ENCODE measurements at regions not wholly inside any gene's neighbourhood (a gene's known extent, or its start where the extent isn't known, plus 50 kb on each side); places are given as distances from the start of the nearest gene placed in this dataset.

DNA sequence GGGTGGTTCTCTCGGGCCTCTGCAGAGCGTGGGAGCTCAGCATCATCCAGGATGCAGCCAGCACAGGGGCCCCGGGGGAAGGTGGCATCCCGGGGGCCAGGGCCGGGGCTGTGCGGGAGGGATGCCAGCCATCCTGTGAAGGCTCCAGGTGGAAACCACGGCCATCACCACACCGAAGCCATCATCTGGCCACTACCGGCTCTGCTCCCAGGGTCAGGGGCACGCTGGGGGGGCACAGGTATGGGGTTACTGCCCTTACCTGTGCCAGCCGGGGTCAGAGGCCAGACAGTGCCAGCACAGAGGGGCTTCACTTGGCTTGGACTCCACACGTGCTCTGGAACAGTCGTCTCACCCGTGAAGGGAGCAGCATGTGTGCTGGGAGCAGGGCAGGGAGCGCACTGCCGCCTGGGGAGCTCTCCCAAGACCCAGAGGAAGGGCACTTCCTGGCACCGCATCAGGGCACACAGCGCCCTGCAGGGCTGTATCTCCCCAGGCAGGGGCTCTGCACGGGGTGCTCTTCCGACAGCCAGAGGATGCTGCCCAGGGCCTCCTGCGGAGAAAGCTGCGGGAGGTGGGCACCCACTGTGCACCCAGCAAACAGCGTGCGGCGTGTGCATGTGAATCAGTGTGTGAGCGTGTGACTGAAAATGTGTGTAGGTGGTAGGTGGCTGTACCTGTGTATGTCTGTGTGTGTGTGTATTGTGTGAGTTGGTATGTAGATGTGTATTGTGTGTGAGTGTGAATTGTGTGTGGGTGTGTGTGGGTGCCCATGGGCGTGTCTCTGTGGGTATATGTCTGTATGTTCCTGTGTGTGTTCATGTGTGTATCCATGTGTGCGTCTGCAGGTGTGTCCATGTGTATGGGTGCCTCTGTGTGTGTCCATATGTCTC, 75.0 kb downstream of the PTGR3 start:
- TF ChIP-seq, protein P1, sequence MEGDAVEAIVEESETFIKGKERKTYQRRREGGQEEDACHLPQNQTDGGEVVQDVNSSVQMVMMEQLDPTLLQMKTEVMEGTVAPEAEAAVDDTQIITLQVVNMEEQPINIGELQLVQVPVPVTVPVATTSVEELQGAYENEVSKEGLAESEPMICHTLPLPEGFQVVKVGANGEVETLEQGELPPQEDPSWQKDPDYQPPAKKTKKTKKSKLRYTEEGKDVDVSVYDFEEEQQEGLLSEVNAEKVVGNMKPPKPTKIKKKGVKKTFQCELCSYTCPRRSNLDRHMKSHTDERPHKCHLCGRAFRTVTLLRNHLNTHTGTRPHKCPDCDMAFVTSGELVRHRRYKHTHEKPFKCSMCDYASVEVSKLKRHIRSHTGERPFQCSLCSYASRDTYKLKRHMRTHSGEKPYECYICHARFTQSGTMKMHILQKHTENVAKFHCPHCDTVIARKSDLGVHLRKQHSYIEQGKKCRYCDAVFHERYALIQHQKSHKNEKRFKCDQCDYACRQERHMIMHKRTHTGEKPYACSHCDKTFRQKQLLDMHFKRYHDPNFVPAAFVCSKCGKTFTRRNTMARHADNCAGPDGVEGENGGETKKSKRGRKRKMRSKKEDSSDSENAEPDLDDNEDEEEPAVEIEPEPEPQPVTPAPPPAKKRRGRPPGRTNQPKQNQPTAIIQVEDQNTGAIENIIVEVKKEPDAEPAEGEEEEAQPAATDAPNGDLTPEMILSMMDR (IDR thresholded peaks at IDR 0.05; ENCODE audit: insufficient read depth, low read length, severe bottlenecking): no peak
- DNase-seq (ENCODE audit: low read depth) (no peak), FAIRE-seq (no peak)
- no peak overlapping the region for H3K4me3 ChIP-seq (ENCODE audit: low read depth, low read length)
- H3K27me3 ChIP-seq (ENCODE audit: control insufficient read depth, insufficient read depth, low read length): no peaks in the 10 kb centered on the region
- no peaks in the 10 kb centered on the region for H3K36me3 ChIP-seq (ENCODE audit: control insufficient read depth, insufficient read depth, low read length)

DNA sequence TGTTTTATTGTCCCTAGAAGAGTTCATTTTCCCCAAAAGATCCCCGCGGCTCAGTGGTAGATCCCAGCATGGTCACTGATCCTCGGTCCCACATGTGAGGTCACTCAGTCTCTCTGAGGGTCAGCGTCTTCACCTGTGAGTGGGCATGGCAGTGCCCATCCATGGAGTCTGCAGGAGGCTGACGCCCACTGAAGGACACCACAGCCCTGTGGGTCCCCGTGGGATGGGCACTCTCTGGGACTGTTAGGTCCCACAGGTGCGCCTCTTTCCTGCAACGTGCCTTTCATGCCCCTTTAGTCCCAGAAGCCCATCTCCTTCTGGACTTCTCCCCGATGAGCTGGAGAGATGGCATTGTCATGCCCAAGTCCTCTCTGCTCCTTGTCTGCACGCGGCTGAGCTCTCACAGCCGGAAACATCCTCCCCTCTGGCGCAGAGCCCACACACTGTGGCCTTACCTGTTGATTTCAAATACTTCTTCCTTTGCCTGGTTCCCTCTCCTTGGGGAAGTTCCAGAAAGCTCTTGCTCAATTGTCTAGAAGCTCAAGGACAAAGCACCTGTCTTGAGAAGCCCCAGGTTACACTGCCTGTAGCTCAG, 75.9 kb downstream of the PTGR3 start:
- H3K36me3 ChIP-seq (ENCODE audit: control insufficient read depth, insufficient read depth, low read length): no peaks in the 10 kb centered on the region
- no peak overlapping the region for H3K4me3 ChIP-seq (ENCODE audit: low read depth, low read length)
- DNase-seq (ENCODE audit: low read depth): no peak
- H3K27me3 ChIP-seq (ENCODE audit: control insufficient read depth, insufficient read depth, low read length): no peaks in the 10 kb centered on the region
- TF ChIP-seq, protein P1 (IDR thresholded peaks at IDR 0.05; ENCODE audit: insufficient read depth, low read length, severe bottlenecking): no peak
- no peak for FAIRE-seq

DNA sequence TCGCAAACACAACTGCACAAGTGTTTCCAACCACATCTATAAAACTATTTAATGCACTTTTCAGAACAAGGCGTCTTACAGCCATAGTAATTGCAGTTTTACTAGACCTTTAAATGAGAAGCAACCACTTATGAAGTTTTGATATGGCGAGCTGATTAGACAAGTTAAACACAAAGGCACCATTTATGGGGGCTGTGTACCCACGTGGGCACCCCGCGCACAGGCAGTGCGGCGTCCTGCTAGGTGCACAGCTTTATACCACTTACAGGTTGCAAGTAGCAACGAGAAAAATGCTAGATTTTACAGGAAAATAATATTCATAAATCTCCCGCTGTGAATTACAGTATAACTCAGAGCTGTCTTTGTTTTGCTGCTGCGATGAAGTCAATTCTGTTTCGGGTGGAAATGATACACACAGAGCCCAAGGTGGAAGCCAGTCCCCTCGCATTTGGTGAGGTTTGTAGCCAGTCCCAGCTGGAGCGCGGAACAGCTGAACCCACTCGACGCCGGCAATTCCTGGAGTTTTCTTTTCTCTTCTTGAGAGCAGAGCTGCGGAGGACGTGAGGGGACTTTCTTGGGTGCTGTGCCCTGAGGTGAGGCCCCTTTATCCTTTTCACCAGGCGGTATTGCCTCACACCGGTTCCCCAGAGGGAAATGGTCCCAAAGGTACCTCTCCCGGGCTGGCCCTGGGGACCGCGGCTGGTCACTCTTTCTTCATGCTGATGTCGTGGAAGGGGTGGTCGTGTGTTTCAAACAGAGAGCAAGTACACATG, 76.7 kb downstream of the PTGR3 start:
- H3K36me3 ChIP-seq (ENCODE audit: control insufficient read depth, insufficient read depth, low read length): no peaks in the 10 kb centered on the region
- no peak overlapping the region for H3K4me3 ChIP-seq (ENCODE audit: low read depth, low read length)
- TF ChIP-seq, protein P1 (IDR thresholded peaks at IDR 0.05; ENCODE audit: insufficient read depth, low read length, severe bottlenecking): no peak
- no peaks in the 10 kb centered on the region for H3K27me3 ChIP-seq (ENCODE audit: control insufficient read depth, insufficient read depth, low read length)
- no peak for FAIRE-seq
- no peak for DNase-seq (ENCODE audit: low read depth)

DNA sequence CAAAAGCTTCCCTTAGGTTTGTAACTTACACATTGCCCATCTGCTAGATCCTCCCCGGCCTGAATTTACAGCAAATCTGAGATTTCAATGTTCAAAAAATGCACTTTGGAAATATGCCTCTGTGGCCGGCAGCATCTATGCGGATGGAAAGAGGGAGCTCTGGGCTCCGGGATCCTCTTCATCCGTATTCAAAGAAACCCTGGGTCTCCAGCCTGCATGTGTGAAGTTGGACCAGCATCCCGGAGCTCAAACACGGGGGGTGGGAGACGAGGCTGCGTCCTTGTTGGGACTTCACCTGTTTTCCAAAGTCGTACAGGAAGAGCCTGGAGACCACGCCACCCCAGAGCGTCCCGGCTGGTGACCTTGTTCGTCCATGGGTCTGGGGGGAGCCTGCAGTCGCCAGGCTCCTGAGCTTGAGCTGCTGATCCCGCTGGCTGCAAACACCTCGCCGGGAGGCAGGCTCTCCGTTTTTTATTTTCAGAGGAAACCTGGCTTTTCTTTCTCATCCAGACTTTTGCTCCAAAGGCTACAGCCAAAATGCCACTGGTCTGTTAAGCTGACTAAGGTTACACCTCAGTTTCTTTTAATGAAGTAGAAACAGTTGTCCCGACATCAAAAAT, 77.4 kb downstream of the PTGR3 start:
- DNase-seq (ENCODE audit: low read depth): no peak
- TF ChIP-seq, protein P1 (IDR thresholded peaks at IDR 0.05; ENCODE audit: insufficient read depth, low read length, severe bottlenecking): no peak
- FAIRE-seq: no peak
- no peak overlapping the region for H3K4me3 ChIP-seq (ENCODE audit: low read depth, low read length)
- no peaks in the 10 kb centered on the region for H3K36me3 ChIP-seq (ENCODE audit: control insufficient read depth, insufficient read depth, low read length)
- H3K27me3 ChIP-seq (ENCODE audit: control insufficient read depth, insufficient read depth, low read length): no peaks in the 10 kb centered on the region

DNA sequence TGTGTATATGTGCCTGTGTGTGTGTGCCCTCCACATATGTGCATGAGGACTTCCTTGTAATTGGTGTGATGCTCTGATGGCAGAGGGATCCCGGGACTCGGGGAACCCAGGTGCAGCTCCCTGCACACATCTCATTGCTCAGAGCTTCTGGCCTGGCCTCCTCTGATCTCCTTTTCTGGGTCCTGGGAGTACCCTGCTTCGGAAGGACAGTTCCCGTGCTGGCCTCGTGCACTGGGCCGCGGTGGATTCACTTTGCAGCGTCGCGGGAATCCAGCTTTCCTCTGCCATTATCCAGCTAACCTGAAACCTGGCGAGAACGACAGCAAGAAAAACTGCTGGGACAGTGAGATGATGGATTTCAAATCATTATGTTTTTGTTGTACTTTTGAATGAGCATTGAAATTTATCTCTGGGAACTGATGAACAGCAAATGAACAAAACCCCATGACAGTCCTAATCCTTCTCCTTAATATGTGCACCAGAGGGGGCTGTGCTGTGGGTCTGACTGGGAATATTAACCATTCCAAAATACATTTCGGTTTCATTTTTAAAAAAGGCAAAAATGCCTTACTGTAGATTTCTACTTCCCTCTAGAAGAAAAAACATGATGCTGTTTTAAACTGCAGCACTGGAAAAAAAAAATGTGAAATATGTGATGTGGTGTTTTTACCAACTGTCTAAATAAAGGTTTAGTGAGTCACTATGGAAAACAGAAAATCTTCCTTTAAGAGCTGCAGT, 78.2 kb downstream of the PTGR3 start:
- TF ChIP-seq, protein P1 (IDR thresholded peaks at IDR 0.05; ENCODE audit: insufficient read depth, low read length, severe bottlenecking): no peak
- FAIRE-seq: no peak
- no peak for DNase-seq (ENCODE audit: low read depth)
- no peaks in the 10 kb centered on the region for H3K36me3 ChIP-seq (ENCODE audit: control insufficient read depth, insufficient read depth, low read length)
- H3K4me3 ChIP-seq (ENCODE audit: low read depth, low read length): no peak overlapping the region
- H3K27me3 ChIP-seq (ENCODE audit: control insufficient read depth, insufficient read depth, low read length): no peaks in the 10 kb centered on the region
